A549 (cell line): ENCODE measurements at regions not wholly inside any gene's neighbourhood (a gene's known extent, or its start where the extent isn't known, plus 50 kb on each side); places are given as distances from the start of the nearest gene placed in this dataset.

ENCODE experiments used
- ATAC-seq, 2 experiments: fragments of 200-7000 bp in 1 of 2; fragments of >200 bp in 1 of 2; cut with Nextera tagmentation in 1 of 2; cut with Tn5 transposase in 1 of 2; 3 replicates each; pipeline versions ENCODE4 v1.8.0 to v1.9.1; 2018 to 2020; ENCODE audit warnings: mild to moderate bottlenecking in 1 of 2, moderate library complexity in 1 of 2
- CTCF ChIA-PET: fragments of 300-600 bp; sonication (Branson Sonifier 250); formaldehyde crosslinking; extraction: SDS; loops from one replicate; lab custom pipeline; 2021; ENCODE audit warnings: antibody characterized with exemption, inconsistent platforms; lab: Yijun Ruan, JAX
- POLR2A ChIA-PET: fragments of 350-600 bp; formaldehyde crosslinking; extraction: SDS; loops from one replicate; lab custom pipeline; 2021; ENCODE audit warnings: antibody characterized with exemption, inconsistent platforms; lab: Yijun Ruan, JAX
- DNase-seq, 2 experiments: peaks; one replicate each; pipeline versions ENCODE4 v3.0.0 to v3.0.0-alpha.2; 2011 to 2016; ENCODE audit warnings: low read depth in 1 of 2, low spot score in 1 of 2
- FAIRE-seq: peaks from 2 replicates; lab custom pipeline; 2011; peaks lifted over from hg19 to GRCh38; lab: Jason Lieb, UNC
- H3K27ac ChIP-seq, 2 experiments: fragments of >200 bp; sonication (Bioruptor Twin); formaldehyde crosslinking; 3 replicates each; pipeline ENCODE4 v1.5.1; 2016 to 2017
- H3K4me1 ChIP-seq: fragments of >200 bp; sonication (Bioruptor Twin); formaldehyde crosslinking; 3 replicates; pipeline ENCODE4 v1.6.1; 2016
- H3K4me2 ChIP-seq: fragments of >200 bp; sonication (Bioruptor Twin); formaldehyde crosslinking; 3 replicates; pipeline ENCODE4 v1.6.1; 2016
- H3K4me3 ChIP-seq: fragments of >200 bp; sonication (Bioruptor Twin); formaldehyde crosslinking; 3 replicates; pipeline ENCODE4 v1.5.1; 2016
- H3K9me3 ChIP-seq: fragments of >200 bp; sonication (Bioruptor Twin); formaldehyde crosslinking; 3 replicates; pipeline ENCODE4 v1.6.1; 2016
- BCL3 ChIP-seq: fragments of >200 bp; sonication (Bioruptor Twin); formaldehyde crosslinking; IDR thresholded peaks from 3 replicates; pipeline ENCODE4 v1.6.1; 2016
- BHLHE40 ChIP-seq: IDR thresholded peaks from 2 replicates; pipeline ENCODE4 v1.6.1; 2012; ENCODE audit warnings: low read depth, low read length, inconsistent platforms
- CBX2 ChIP-seq: fragments of 200-600 bp; sonication (generic); IDR thresholded peaks from 2 replicates; pipeline ENCODE4 v1.6.1; 2016; ENCODE audit warnings: low read depth, mild to moderate bottlenecking, borderline replicate concordance
- CEBPB ChIP-seq, 2 experiments: fragments of >200 bp in 1 of 2; sonication (Bioruptor Twin) in 1 of 2; formaldehyde crosslinking in 1 of 2; IDR thresholded peaks; 2 replicates each; pipeline ENCODE4 v1.6.1; 2012 to 2016
- CHD4 ChIP-seq: fragments of 200-600 bp; sonication (generic); IDR thresholded peaks from 2 replicates; pipeline ENCODE4 v1.6.1; 2016; ENCODE audit warnings: antibody characterized with exemption, mild to moderate bottlenecking, borderline replicate concordance
- CTCF ChIP-seq: fragments of >200 bp; sonication (Bioruptor Twin); formaldehyde crosslinking; IDR thresholded peaks from 3 replicates; pipeline ENCODE4 v1.5.1; 2016
- EHF ChIP-seq: fragments of 250-450 bp; sonication (Bioruptor Pico); IDR thresholded peaks from 2 replicates; pipeline ENCODE4 v1.5.0; 2020; ENCODE audit warnings: mild to moderate bottlenecking
- GATA3 ChIP-seq: IDR thresholded peaks from 2 replicates; pipeline ENCODE4 v1.6.1; 2012; ENCODE audit warnings: borderline replicate concordance
- HDAC2 ChIP-seq: fragments of 200-600 bp; sonication (generic); IDR thresholded peaks from 2 replicates; pipeline ENCODE4 v1.6.1; 2016
- HOXB13 ChIP-seq: fragments of 250-450 bp; sonication (Bioruptor Pico); IDR thresholded peaks from 2 replicates; pipeline ENCODE4 v1.5.0; 2020; ENCODE audit warnings: low read depth, mild to moderate bottlenecking, moderate library complexity
- JUNB ChIP-seq: fragments of >200 bp; sonication (Bioruptor Twin); formaldehyde crosslinking; IDR thresholded peaks from 2 replicates; pipeline ENCODE4 v1.6.1; 2016
- KDM5A ChIP-seq: fragments of 200-600 bp; sonication (generic); IDR thresholded peaks from 2 replicates; pipeline ENCODE4 v1.6.1; 2016; ENCODE audit warnings: antibody characterized with exemption, mild to moderate bottlenecking
- MAX ChIP-seq: IDR thresholded peaks from 2 replicates; pipeline ENCODE4 v1.6.1; 2012
- NR3C1 ChIP-seq: fragments of >200 bp; sonication (Bioruptor Twin); formaldehyde crosslinking; IDR thresholded peaks from 3 replicates; pipeline ENCODE4 v1.6.1; 2017
- PBX3 ChIP-seq: IDR thresholded peaks from 2 replicates; pipeline ENCODE4 v1.6.1; 2012
- PHF8 ChIP-seq: fragments of 200-600 bp; sonication (generic); IDR thresholded peaks from 2 replicates; pipeline ENCODE4 v1.6.1; 2016; ENCODE audit warnings: low read depth, mild to moderate bottlenecking, antibody characterized with exemption, moderate library complexity, borderline replicate concordance
- REST ChIP-seq: fragments of 200-600 bp; sonication (generic); IDR thresholded peaks from 2 replicates; pipeline ENCODE4 v1.6.1; 2016; ENCODE audit warnings: antibody characterized with exemption, mild to moderate bottlenecking, moderate library complexity
- USF2 ChIP-seq: fragments of 450-650 bp; IDR thresholded peaks from 2 replicates; pipeline ENCODE4 v1.6.1; 2014; ENCODE audit warnings: antibody characterized with exemption
- ZFP36 ChIP-seq: fragments of 450-650 bp; IDR thresholded peaks from 2 replicates; pipeline ENCODE4 v1.6.1; 2014; ENCODE audit warnings: borderline replicate concordance; ENCODE audit not compliant: partially characterized antibody
- WGBS: methylation state at CpG from one replicate; pipeline ENCODE4 v1.1.6; 2017; ENCODE audit errors: missing lambda C conversion rate; 5-methylcytosine and 5-hydroxymethylcytosine counted together

- TF ChIP-seq REST (no peak), MAX (no peak), PHF8 (no peak), HDAC2 (no peak)
Measured at GRCh38 chr6:56349194-56349593, 101.8 kb upstream of the COL21A1 start (continued).

- H3K4me3 ChIP-seq = no peak overlapping the region
- H3K9me3 ChIP-seq = peaks cover 7% of the 10 kb centered on the region; the same call in 1 of the 3 replicates
- no peak overlapping the region for H3K27ac ChIP-seq
- ChIA-PET POLR2A (no interaction called here), CTCF (interaction anchor here (1.5 kb wide), 2 partner anchors 10 to 34 kb away, joined by 4 to 5 read pairs; no protein-coding TSS in a partner anchor)
- no peak for DNase-seq
- no peak for ATAC-seq
- 88% methylated on average over 1 of the region's 1 CpG for WGBS
- no peak overlapping the region for H3K4me2 ChIP-seq
- TF ChIP-seq GATA3 (no peak), CBX2 (no peak), PBX3 (no peak), CHD4 (no peak), BCL3 (no peak), CEBPB (IDR thresholded peaks at IDR 0.05) (no peak), ZFP36 (no peak), BHLHE40 (no peak), JUNB (no peak), EHF (no peak), USF2 (no peak), NR3C1 (no peak), MAX (no peak), HOXB13 (CRISPR knock-in tag) (no peak), KDM5A (no peak)
- FAIRE-seq = no peak
- H3K4me1 ChIP-seq = no peaks in the 10 kb centered on the region
Measured at GRCh38 chr6:56348578-56348977, 101.2 kb upstream of the COL21A1 start.

GRCh38 chr6:56347526-56347925, 100.1 kb upstream of the COL21A1 start:
- Histone ChIP-seq H3K9me3 (no peaks in the 10 kb centered on the region), H3K4me1 (no peaks in the 10 kb centered on the region), H3K4me2 (no peak overlapping the region), H3K27ac (no peak overlapping the region), H3K4me3 (no peak overlapping the region)
- POLR2A ChIA-PET = no interaction called here
- DNase-seq (no peak), FAIRE-seq (no peak), ATAC-seq (no peak)
- CTCF ChIA-PET = interaction anchor here (1.5 kb wide), 1 partner anchor 11 kb away, joined by 5 read pairs; no protein-coding TSS in a partner anchor
- TF ChIP-seq EHF = no peak
- TF ChIP-seq CTCF = no peak
